ENCODE measurements at regions not wholly inside any gene's neighbourhood (a gene's known extent, or its start where the extent isn't known, plus 50 kb on each side); places are given as distances from the start of the nearest gene placed in this dataset.

- DNase-seq = no peak
Measured at GRCh38 chr12:77489331-77489970, 341.2 kb upstream of the NAV3 start.

- no peak for DNase-seq
Measured at GRCh38 chr12:77488041-77488620, 342.6 kb upstream of the NAV3 start.

GRCh38 chr12:77486872-77487271 is 343.8 kb upstream of the NAV3 start:
- no peak for DNase-seq

- DNase-seq = no peak
Measured at GRCh38 chr12:77485961-77486854, 344.5 kb upstream of the NAV3 start.

GRCh38 chr12:77481687-77482086 is 349.0 kb upstream of the NAV3 start:
- no peak for DNase-seq

GRCh38 chr12:77477907-77478533 is 352.7 kb upstream of the NAV3 start:
- DNase-seq = no peak

GRCh38 chr12:77471801-77472200 is 358.9 kb upstream of the NAV3 start:
- no peak for DNase-seq

GRCh38 chr12:77469578-77470333 is 360.9 kb upstream of the NAV3 start:
- no peak for DNase-seq

GRCh38 chr12:77442633-77443032 is 377.3 kb upstream of the E2F7 start:
- no peak for DNase-seq

- DNase-seq = no peak
Measured at GRCh38 chr12:77439749-77440148, 374.4 kb upstream of the E2F7 start.

GRCh38 chr12:77438644-77439043 is 373.3 kb upstream of the E2F7 start:
- DNase-seq = no peak

- DNase-seq = no peak
Measured at GRCh38 chr12:77437206-77437605, 371.8 kb upstream of the E2F7 start.

GRCh38 chr12:77435446-77436091 is 370.2 kb upstream of the E2F7 start:
- DNase-seq = no peak

GRCh38 chr12:77433799-77434198 is 368.4 kb upstream of the E2F7 start:
- no peak for DNase-seq

- no peak for DNase-seq
Measured at GRCh38 chr12:77429426-77429825, 364.1 kb upstream of the E2F7 start.

GRCh38 chr12:77421152-77421551 is 355.8 kb upstream of the E2F7 start:
- no peak for DNase-seq

- DNase-seq = no peak
Measured at GRCh38 chr12:77409551-77409950, 344.2 kb upstream of the E2F7 start.

- DNase-seq = no peak
Measured at GRCh38 chr12:77407931-77408330, 342.6 kb upstream of the E2F7 start.

GRCh38 chr12:77406219-77406905 is 341.0 kb upstream of the E2F7 start:
- no peak for DNase-seq

- DNase-seq = peak; percentile 5
Measured at GRCh38 chr12:77402716-77403115, 337.3 kb upstream of the E2F7 start.

GRCh38 chr12:77401770-77402081 is 336.4 kb upstream of the E2F7 start:
- no peak for DNase-seq

Data from NCI-H2171 treated with DMSO at 0.1 percent for 48 hours (cell line).